ENCODE measurements at regions not wholly inside any gene's neighbourhood (a gene's known extent, or its start where the extent isn't known, plus 50 kb on each side); places are given as distances from the start of the nearest gene placed in this dataset.
A peak's percentile ranks its signal among the peaks of the same experiment; 100 is the strongest.
"Not testable (repeated sequence)": the region's sequence is repeated elsewhere in the genome, so short reads cannot be mapped to it uniquely, and the experiment has no call there.

GRCh38 chr11:129726179-129726578 lies 89.5 kb upstream of the TMEM45B start:
- DNase-seq (ENCODE audit: low spot score): no peak

GRCh38 chr11:129728581-129728980 lies 87.1 kb upstream of the TMEM45B start:
- no peak for DNase-seq (ENCODE audit: low spot score)

GRCh38 chr11:129729216-129729615 lies 86.4 kb upstream of the TMEM45B start:
- DNase-seq (ENCODE audit: low spot score): no peak

- DNase-seq (ENCODE audit: low spot score): no peak
Observed at GRCh38 chr11:129729823-129730222, 85.8 kb upstream of the TMEM45B start.

GRCh38 chr11:129731316-129731715 lies 84.3 kb upstream of the TMEM45B start:
- no peak for DNase-seq (ENCODE audit: low spot score)

- no peak for DNase-seq (ENCODE audit: low spot score)
Observed at GRCh38 chr11:129732941-129733340, 82.7 kb upstream of the TMEM45B start.

GRCh38 chr11:129733384-129733783 lies 82.3 kb upstream of the TMEM45B start:
- no peak for DNase-seq (ENCODE audit: low spot score)

- no peak for DNase-seq (ENCODE audit: low spot score)
Observed at GRCh38 chr11:129733981-129734380, 81.7 kb upstream of the TMEM45B start.

- DNase-seq (ENCODE audit: low spot score): no peak
Observed at GRCh38 chr11:129734654-129735053, 81.0 kb upstream of the TMEM45B start.

- no peak for DNase-seq (ENCODE audit: low spot score)
Observed at GRCh38 chr11:129737831-129738230, 77.8 kb upstream of the TMEM45B start.

- DNase-seq (ENCODE audit: low spot score): no peak
Observed at GRCh38 chr11:129738242-129738641, 77.4 kb upstream of the TMEM45B start.

GRCh38 chr11:129739339-129739738 lies 76.3 kb upstream of the TMEM45B start:
- no peak for DNase-seq (ENCODE audit: low spot score)

GRCh38 chr11:129740125-129740719 lies 75.4 kb upstream of the TMEM45B start:
- DNase-seq (ENCODE audit: low spot score): no peak

GRCh38 chr11:129743112-129743815 lies 72.4 kb upstream of the TMEM45B start:
- no peak for DNase-seq (ENCODE audit: low spot score)

- DNase-seq (ENCODE audit: low spot score): no peak
Observed at GRCh38 chr11:129747071-129747470, 68.6 kb upstream of the TMEM45B start.

- no peak for DNase-seq (ENCODE audit: low spot score)
Observed at GRCh38 chr11:129749141-129749540, 66.5 kb upstream of the TMEM45B start.

GRCh38 chr11:129750343-129751292 lies 65.0 kb upstream of the TMEM45B start:
- peak; percentile 38 for DNase-seq (ENCODE audit: low spot score)

GRCh38 chr11:129751511-129751910 lies 64.1 kb upstream of the TMEM45B start:
- DNase-seq (ENCODE audit: low spot score): no peak

GRCh38 chr11:129763569-129763968 lies 52.1 kb upstream of the TMEM45B start:
- not testable (repeated sequence) for DNase-seq (ENCODE audit: low spot score)

- not testable (repeated sequence) for DNase-seq (ENCODE audit: low spot score)
Observed at GRCh38 chr11:129764204-129764603, 51.4 kb upstream of the TMEM45B start.
